Liver (tissue), 8 donors: ENCODE measurements at regions not wholly inside any gene's neighbourhood (a gene's known extent, or its start where the extent isn't known, plus 50 kb on each side); places are given as distances from the start of the nearest gene placed in this dataset.

Source experiments
- DNase-seq: peaks from one replicate; pipeline ENCODE4 v3.0.0-alpha.2; 2017; ENCODE audit warnings: low spot score
- H3K27ac ChIP-seq, 2 donors: one replicate each; pipeline ENCODE4 v1.7.0; 2013; ENCODE audit warnings: inconsistent platforms in 2 of 2, low read length in 2 of 2, control low read depth in 1 of 2, low read depth in 1 of 2, mild to moderate bottlenecking in 1 of 2
- H3K27me3 ChIP-seq, 4 donors: one replicate each; pipeline versions ENCODE4 v1.6.1 to v1.7.0; 2013; ENCODE audit warnings: low read length in 3 of 4, inconsistent platforms in 1 of 4, mild to moderate bottlenecking in 1 of 4, moderate library complexity in 1 of 4; ENCODE audit not compliant: control insufficient read depth in 4 of 4, insufficient read depth in 4 of 4
- H3K36me3 ChIP-seq, 4 donors: one replicate each; pipeline versions ENCODE4 v1.6.1 to v1.7.0; 2013; ENCODE audit warnings: low read length in 3 of 4, mild to moderate bottlenecking in 3 of 4, low read depth in 1 of 4, moderate library complexity in 1 of 4; ENCODE audit not compliant: control insufficient read depth in 4 of 4, insufficient read depth in 3 of 4
- H3K4me1 ChIP-seq, 4 donors: one replicate each; pipeline versions ENCODE4 v1.6.1 to v1.7.0; 2013; ENCODE audit warnings: low read length in 3 of 4, mild to moderate bottlenecking in 3 of 4, moderate library complexity in 1 of 4; ENCODE audit not compliant: control insufficient read depth in 4 of 4, insufficient read depth in 4 of 4
- H3K4me3 ChIP-seq, 3 donors: one replicate each; pipeline versions ENCODE4 v1.6.1 to v1.7.0; 2013; ENCODE audit warnings: low read length in 3 of 3, control low read depth in 1 of 3, low read depth in 1 of 3, mild to moderate bottlenecking in 1 of 3
- H3K9ac ChIP-seq, 2 donors: one replicate each; pipeline ENCODE4 v1.7.0; 2013; ENCODE audit warnings: low read length in 2 of 2, mild to moderate bottlenecking in 2 of 2, moderate library complexity in 2 of 2, control low read depth in 1 of 2, low read depth in 1 of 2
- H3K9me3 ChIP-seq, 4 donors: one replicate each; pipeline versions ENCODE4 v1.6.1 to v1.7.0; 2013; ENCODE audit warnings: low read length in 3 of 4; ENCODE audit not compliant: control insufficient read depth in 4 of 4
- ATF3 ChIP-seq: IDR thresholded peaks from 2 replicates; pipeline ENCODE4 v1.6.1; 2016; ENCODE audit warnings: antibody characterized with exemption
- CTCF ChIP-seq: fragments of 150-350 bp; IDR thresholded peaks from 2 replicates; pipeline ENCODE4 v1.5.1; 2017; ENCODE audit warnings: improper control_type of control experiment, low read depth, low read length; ENCODE audit not compliant: missing input control
- EGR1 ChIP-seq, 2 donors: IDR thresholded peaks; 2 replicates each; pipeline ENCODE4 v1.6.1; 2016 to 2018; ENCODE audit warnings: antibody characterized with exemption in 2 of 2, low read depth in 2 of 2
- FOXA1 ChIP-seq: IDR thresholded peaks from 2 replicates; pipeline ENCODE4 v1.6.1; 2016; ENCODE audit warnings: antibody characterized with exemption
- FOXA2 ChIP-seq: IDR thresholded peaks from 2 replicates; pipeline ENCODE4 v1.6.1; 2016; ENCODE audit warnings: antibody characterized with exemption
- GABPA ChIP-seq, 2 donors: IDR thresholded peaks in 1 of 2; conservative IDR thresholded peaks in 1 of 2; 2 replicates each; pipeline ENCODE4 v1.6.1; 2016; ENCODE audit warnings: antibody characterized with exemption in 2 of 2, mild to moderate bottlenecking in 1 of 2, moderate library complexity in 1 of 2
- HNF4A ChIP-seq, 2 donors: conservative IDR thresholded peaks; 2 replicates each; pipeline ENCODE4 v1.6.1; 2016; ENCODE audit warnings: antibody characterized with exemption in 2 of 2, mild to moderate bottlenecking in 2 of 2
- HNF4G ChIP-seq: IDR thresholded peaks from 2 replicates; pipeline ENCODE4 v1.6.1; 2016; ENCODE audit warnings: antibody characterized with exemption
- JUND ChIP-seq, 2 donors: IDR thresholded peaks; 2 replicates each; pipeline ENCODE4 v1.6.1; 2016; ENCODE audit warnings: antibody characterized with exemption in 2 of 2
- MAX ChIP-seq: IDR thresholded peaks from 2 replicates; pipeline ENCODE4 v1.6.1; 2016; ENCODE audit warnings: antibody characterized with exemption
- NR2F2 ChIP-seq: IDR thresholded peaks from 2 replicates; pipeline ENCODE4 v1.6.1; 2016; ENCODE audit warnings: antibody characterized with exemption
- RAD21 ChIP-seq, 2 donors: IDR thresholded peaks; 2 replicates each; pipeline ENCODE4 v1.6.1; 2016; ENCODE audit warnings: antibody characterized with exemption in 2 of 2, mild to moderate bottlenecking in 2 of 2
- REST ChIP-seq: IDR thresholded peaks from 2 replicates; pipeline ENCODE4 v1.6.1; 2016; ENCODE audit warnings: antibody characterized with exemption, mild to moderate bottlenecking
- RXRA ChIP-seq, 2 donors: IDR thresholded peaks; 2 replicates each; pipeline ENCODE4 v1.6.1; 2017 to 2018; ENCODE audit warnings: antibody characterized with exemption in 2 of 2, mild to moderate bottlenecking in 1 of 2
- SP1 ChIP-seq: IDR thresholded peaks from 2 replicates; pipeline ENCODE4 v1.6.1; 2018; ENCODE audit warnings: antibody characterized with exemption, mild to moderate bottlenecking
- TAF1 ChIP-seq: conservative IDR thresholded peaks from 2 replicates; pipeline ENCODE4 v1.6.1; 2016; ENCODE audit warnings: antibody characterized with exemption, mild to moderate bottlenecking
- YY1 ChIP-seq: IDR thresholded peaks from 2 replicates; pipeline ENCODE4 v1.6.1; 2016; ENCODE audit warnings: antibody characterized with exemption, mild to moderate bottlenecking
- ZBTB33 ChIP-seq: IDR thresholded peaks from 2 replicates; pipeline ENCODE4 v1.6.1; 2016; ENCODE audit warnings: antibody characterized with exemption
- WGBS: extraction: QIAGEN DNeasy Blood & Tissue Kit; methylation state at CpG from one replicate; pipeline ENCODE4 v1.1.7; 2013; 5-methylcytosine and 5-hydroxymethylcytosine counted together
- donor health status: healthy.
- donor health status: healthy.
- donor health status: healthy.
- donor health status: healthy.
- donor health status: healthy.

GRCh38 chr1:219526074-219526473, 86.8 kb downstream of the ZC3H11B start:
- Histone ChIP-seq H3K36me3 (no peaks in the 10 kb centered on the region), H3K27ac (no peak overlapping the region), H3K4me1 (no peaks in the 10 kb centered on the region), H3K9ac (no peak overlapping the region), H3K9me3 (no peaks in the 10 kb centered on the region), H3K4me3 (no peak overlapping the region), H3K27me3 (no peaks in the 10 kb centered on the region)
- DNase-seq, result no peak
- WGBS, result 87% methylated on average over 2 of the region's 2 CpGs
- TF ChIP-seq HNF4A (conservative IDR thresholded peaks at IDR 0.05) (no peak), ZBTB33 (no peak), NR2F2 (no peak), MAX (no peak), HNF4G (no peak), EGR1 (IDR thresholded peaks at IDR 0.05; ENCODE audit: low read depth in 2 of 2) (no peak), SP1 (no peak), RAD21 (IDR thresholded peaks at IDR 0.05) (no peak), CTCF (no peak), FOXA2 (no peak), ATF3 (no peak), RXRA (IDR thresholded peaks at IDR 0.05) (no peak), TAF1 (no peak), REST (no peak), JUND (IDR thresholded peaks at IDR 0.05) (no peak), FOXA1 (no peak), GABPA (IDR thresholded peaks at IDR 0.05 in 1 of 2, conservative IDR thresholded peaks at IDR 0.05 in 1 of 2) (no peak), YY1 (no peak)

GRCh38 chr1:219523411-219523810, 89.5 kb downstream of the ZC3H11B start:
- no peaks in the 10 kb centered on the region for H3K27me3 ChIP-seq
- no peak overlapping the region for H3K9ac ChIP-seq
- H3K27ac ChIP-seq, result no peak overlapping the region
- WGBS, result 86% methylated on average over 2 of the region's 2 CpGs
- no peaks in the 10 kb centered on the region for H3K9me3 ChIP-seq
- TF ChIP-seq RAD21 (IDR thresholded peaks at IDR 0.05) (no peak), FOXA1 (no peak), NR2F2 (no peak), ZBTB33 (no peak), JUND (IDR thresholded peaks at IDR 0.05) (no peak), HNF4A (conservative IDR thresholded peaks at IDR 0.05) (no peak), ATF3 (no peak), YY1 (no peak), EGR1 (IDR thresholded peaks at IDR 0.05; ENCODE audit: low read depth in 2 of 2) (no peak), TAF1 (no peak), CTCF (no peak), MAX (no peak), RXRA (IDR thresholded peaks at IDR 0.05) (no peak)
- no peak for DNase-seq
- no peak overlapping the region for H3K4me3 ChIP-seq
- no peaks in the 10 kb centered on the region for H3K4me1 ChIP-seq
- no peaks in the 10 kb centered on the region for H3K36me3 ChIP-seq
